ENCODE measurements at regions not wholly inside any gene's neighbourhood (a gene's known extent, or its start where the extent isn't known, plus 50 kb on each side); places are given as distances from the start of the nearest gene placed in this dataset.

GRCh38 chr6:81966968-81967367, 214.5 kb upstream of the TENT5A start:
- Histone ChIP-seq H3K9me3 (ENCODE audit: insufficient read depth in 2 of 2, low read depth in 1 of 2, low read length in 1 of 2) (no peaks in the 10 kb centered on the region), H2BK120ac (replicated peaks; ENCODE audit: low read depth, low read length) (no peak overlapping the region), H2BK5ac (ENCODE audit: low read depth, low read length) (no peak overlapping the region), H3K27ac (ENCODE audit: low read depth, low read length) (no peak overlapping the region), H4K20me1 (replicated peaks in 1 of 2; ENCODE audit: control insufficient read depth in 1 of 2, insufficient read depth in 2 of 2, low read length in 2 of 2) (no peaks in the 10 kb centered on the region), H3K27me3 (replicated peaks in 1 of 4; ENCODE audit: control insufficient read depth in 3 of 4, extremely low read depth in 1 of 4, insufficient read depth in 3 of 4, low read length in 3 of 4) (no peaks in the 10 kb centered on the region), H2BK12ac (ENCODE audit: low read depth, low read length) (no peak overlapping the region), H3K23me2 (ENCODE audit: low read depth, low read length) (no peaks in the 10 kb centered on the region), H3K36me3 (ENCODE audit: control insufficient read depth in 2 of 4, insufficient read depth in 4 of 4, low read length in 3 of 4) (no peaks in the 10 kb centered on the region), H3K9ac (replicated peaks in 1 of 4; ENCODE audit: extremely low read depth in 1 of 4, low read depth in 3 of 4, low read length in 3 of 4) (no peak overlapping the region), H3K4me3 (ENCODE audit: extremely low read depth in 1 of 4, insufficient read depth in 2 of 4, low read depth in 3 of 4, low read length in 4 of 4) (no peak overlapping the region), H3K4ac (replicated peaks; ENCODE audit: insufficient read length, low read depth, low read length) (no peak overlapping the region), H2AFZ (ENCODE audit: low read length) (no peak overlapping the region), H3K23ac (ENCODE audit: insufficient read length) (no peak overlapping the region), H3K4me2 (ENCODE audit: insufficient read depth in 1 of 2, low read depth in 2 of 2, low read length in 2 of 2) (no peak overlapping the region), H4K5ac (ENCODE audit: insufficient read length, low read depth, low read length) (no peak overlapping the region), H4K8ac (ENCODE audit: extremely low read depth, insufficient read depth, low read length) (no peak overlapping the region), H3K18ac (ENCODE audit: extremely low read depth, low read length) (no peak overlapping the region), H2BK20ac (ENCODE audit: low read length) (no peak overlapping the region), H3K14ac (ENCODE audit: insufficient read length) (no peak overlapping the region), H3K79me1 (ENCODE audit: low read depth, low read length) (no peaks in the 10 kb centered on the region), H2AK5ac (ENCODE audit: low read depth, low read length) (no peak overlapping the region), H3K4me1 (replicated peaks in 1 of 4; ENCODE audit: control insufficient read depth in 3 of 4, insufficient read depth in 4 of 4, low read length in 3 of 4) (peaks cover 0 to 12% (median 4%) of the 10 kb centered on the region in 4 experiments; a peak in 6 of 7 replicates), H3K56ac (replicated peaks; ENCODE audit: insufficient read length, low read depth, low read length) (no peak overlapping the region), H4K91ac (replicated peaks; ENCODE audit: insufficient read length, low read length) (no peak overlapping the region), H3K79me2 (ENCODE audit: control insufficient read depth in 1 of 2, insufficient read depth in 2 of 2, low read length in 2 of 2) (no peaks in the 10 kb centered on the region), H2BK15ac (ENCODE audit: low read length) (no peak overlapping the region)
- TF ChIP-seq ZNF274 (IDR thresholded peaks at IDR 0.05; ENCODE audit: borderline replicate concordance, extremely low read depth, low read length) (no peak), SP2 (IDR thresholded peaks at IDR 0.05; ENCODE audit: low read length) (no peak), GABPA (IDR thresholded peaks at IDR 0.05; ENCODE audit: borderline replicate concordance, insufficient read depth, low read length) (no peak), POLR2A (IDR thresholded peaks at IDR 0.05; ENCODE audit: control extremely low read depth in 1 of 2, low read depth in 2 of 2, low read length in 2 of 2) (no peak), SUZ12 (IDR thresholded peaks at IDR 0.05; ENCODE audit: low read length) (no peak), ASH2L (IDR thresholded peaks at IDR 0.05; ENCODE audit: low read length) (no peak), USF2 (IDR thresholded peaks at IDR 0.05; ENCODE audit: low read length) (no peak), NRF1 (IDR thresholded peaks at IDR 0.05; ENCODE audit: low read depth, low read length) (no peak), E2F6 (IDR thresholded peaks at IDR 0.05) (no peak), EP300 (IDR thresholded peaks at IDR 0.05; ENCODE audit: borderline replicate concordance in 1 of 2, low read depth in 2 of 2, low read length in 2 of 2) (no peak)
- DNase-seq (ENCODE audit: low read depth in 1 of 2, low spot score in 2 of 2) (no peak), FAIRE-seq (no peak)
- CTCF ChIA-PET (ENCODE audit: partially characterized antibody) = interaction anchor here (0.7 kb wide), 1 partner anchor 945 kb away, joined by 3 read pairs; no protein-coding TSS in a partner anchor
- POLR2A ChIA-PET (ENCODE audit: partially characterized antibody) = no interaction called here
- 89% methylated on average over 2 of the region's 2 CpGs; no CpG with 5 or more reads in 1 of the 2 experiments for WGBS, 2 experiments (ENCODE audit: extremely low coverage in 1 of 2, insufficient coverage in 1 of 2, insufficient read length in 1 of 2, insufficient replicate concordance in 2 of 2, low coverage in 1 of 2, low lambda C conversion rate in 2 of 2, missing lambda C conversion rate in 1 of 2)

Measured in H1 (cell line).